ENCODE measurements at regions not wholly inside any gene's neighbourhood (a gene's known extent, or its start where the extent isn't known, plus 50 kb on each side); places are given as distances from the start of the nearest gene placed in this dataset.

GRCh38 chr10:55470840-55471239 lies 669.8 kb upstream of the PCDH15 start (continued):
- TF ChIP-seq ZNF263 (CRISPR knock-in tag; IDR thresholded peaks at IDR 0.05; ENCODE audit: low read depth) (no peak), E2F5 (CRISPR knock-in tag; IDR thresholded peaks at IDR 0.05) (no peak), ZNF396 (CRISPR knock-in tag; IDR thresholded peaks at IDR 0.05; ENCODE audit: borderline replicate concordance) (no peak)

GRCh38 chr10:55466806-55467504 lies 665.9 kb upstream of the PCDH15 start:
- Mint-ChIP-seq H3K9me3 (peaks cover 7% of the 10 kb centered on the region; the same call in 1 of the 2 replicates), H3K4me1 (0 out of 2 replicates have a peak, but pooled peaks cover 2% of the 10 kb centered on the region), H3K36me3 (no peaks in the 10 kb centered on the region), H3K4me3 (no peak overlapping the region), H3K27ac (no peak overlapping the region), H3K27me3 (ENCODE audit: low read depth) (no peaks in the 10 kb centered on the region)
- ChIA-PET CTCF (interaction anchor here (0.7 kb wide), 1 partner anchor 55 kb away, joined by 3 read pairs; no protein-coding TSS in a partner anchor), POLR2A (interaction anchor here (0.6 kb wide), 1 partner anchor 12 kb away, joined by 3 read pairs; no protein-coding TSS in a partner anchor)
- DNase-seq (ENCODE audit: low spot score) (no peak), ATAC-seq (no peak)
- TF ChIP-seq ELF4 (CRISPR knock-in tag; IDR thresholded peaks at IDR 0.05; ENCODE audit: low read depth): no peak
- TF ChIP-seq CDX4 (CRISPR knock-in tag; IDR thresholded peaks at IDR 0.05; ENCODE audit: borderline replicate concordance): no peak
- TF ChIP-seq SMAD3 (CRISPR knock-in tag; IDR thresholded peaks at IDR 0.05; ENCODE audit: borderline replicate concordance): no peak
- TF ChIP-seq ZNF425 (CRISPR knock-in tag; conservative IDR thresholded peaks at IDR 0.05): no peak
- TF ChIP-seq AFF4 (CRISPR knock-in tag; IDR thresholded peaks at IDR 0.05; ENCODE audit: borderline replicate concordance): no peak
- TF ChIP-seq JUN (CRISPR knock-in tag; IDR thresholded peaks at IDR 0.05): no peak
- TF ChIP-seq, protein P1, sequence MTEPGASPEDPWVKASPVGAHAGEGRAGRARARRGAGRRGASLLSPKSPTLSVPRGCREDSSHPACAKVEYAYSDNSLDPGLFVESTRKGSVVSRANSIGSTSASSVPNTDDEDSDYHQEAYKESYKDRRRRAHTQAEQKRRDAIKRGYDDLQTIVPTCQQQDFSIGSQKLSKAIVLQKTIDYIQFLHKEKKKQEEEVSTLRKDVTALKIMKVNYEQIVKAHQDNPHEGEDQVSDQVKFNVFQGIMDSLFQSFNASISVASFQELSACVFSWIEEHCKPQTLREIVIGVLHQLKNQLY (CRISPR knock-in tag; IDR thresholded peaks at IDR 0.05): no peak
- no peak for TF ChIP-seq NR3C1 (CRISPR knock-in tag; conservative IDR thresholded peaks at IDR 0.05; ENCODE audit: low read depth)
- no peak for TF ChIP-seq MYBL2 (CRISPR knock-in tag; IDR thresholded peaks at IDR 0.05)
- no peak for TF ChIP-seq SOX15 (CRISPR knock-in tag; IDR thresholded peaks at IDR 0.05)
- TF ChIP-seq ZNF671 (CRISPR knock-in tag; IDR thresholded peaks at IDR 0.05): no peak
- TF ChIP-seq GRHL2 (CRISPR knock-in tag; IDR thresholded peaks at IDR 0.05; ENCODE audit: insufficient replicate concordance, severe bottlenecking): no peak
- TF ChIP-seq NFYB (CRISPR knock-in tag; conservative IDR thresholded peaks at IDR 0.05; ENCODE audit: low read depth): no peak
- no peak for TF ChIP-seq TP53 (CRISPR knock-in tag; IDR thresholded peaks at IDR 0.05)
- TF ChIP-seq OVOL2 (CRISPR knock-in tag; IDR thresholded peaks at IDR 0.05; ENCODE audit: borderline replicate concordance): no peak
- TF ChIP-seq ETV6 (CRISPR knock-in tag; IDR thresholded peaks at IDR 0.05): no peak

Measured in WTC11 (cell line).